ENCODE measurements at regions not wholly inside any gene's neighbourhood (a gene's known extent, or its start where the extent isn't known, plus 50 kb on each side); places are given as distances from the start of the nearest gene placed in this dataset.

- no peak for TF ChIP-seq CTCF (IDR thresholded peaks at IDR 0.05)
- no peak for DNase-seq
- H3K4me3 ChIP-seq, result no peak overlapping the region
- no peaks in the 10 kb centered on the region for H3K27me3 ChIP-seq
- H3K27ac ChIP-seq, result no peak overlapping the region
- H3K4me1 ChIP-seq, result peaks cover 0 to 14% (median 0%) of the 10 kb centered on the region in 4 donors
- no peaks in the 10 kb centered on the region for H3K9me3 ChIP-seq
- intact Hi-C loops (cut with DNase I; ENCODE audit: low total_unique reads), result no loop called here
- H3K36me3 ChIP-seq, result no peaks in the 10 kb centered on the region
Measured at GRCh38 chr9:87008667-87009066, 61.4 kb upstream of the GAS1 start.

GRCh38 chr9:87010626-87011025, 63.3 kb upstream of the GAS1 start:
- H3K27me3 ChIP-seq, result no peaks in the 10 kb centered on the region
- no peak for DNase-seq
- TF ChIP-seq CTCF (IDR thresholded peaks at IDR 0.05), result no peak

GRCh38 chr9:87011551-87011950, 64.2 kb upstream of the GAS1 start:
- no peak for TF ChIP-seq CTCF (IDR thresholded peaks at IDR 0.05)
- Histone ChIP-seq H3K36me3 (no peaks in the 10 kb centered on the region), H3K27me3 (no peaks in the 10 kb centered on the region), H3K4me1 (peaks cover 0 to 14% (median 0%) of the 10 kb centered on the region in 4 donors), H3K4me3 (no peak overlapping the region), H3K27ac (no peak overlapping the region), H3K9me3 (no peaks in the 10 kb centered on the region)
- DNase-seq, result no peak
- intact Hi-C loops (cut with DNase I; ENCODE audit: low total_unique reads), result no loop called here

More at GRCh38 chr9:87010626-87011025, 63.3 kb upstream of the GAS1 start:
- H3K36me3 ChIP-seq, result no peaks in the 10 kb centered on the region
- H3K4me3 ChIP-seq, result no peak overlapping the region
- intact Hi-C loops (cut with DNase I; ENCODE audit: low total_unique reads), result no loop called here
- no peaks in the 10 kb centered on the region for H3K9me3 ChIP-seq
- no peak overlapping the region for H3K27ac ChIP-seq
- peaks cover 0 to 14% (median 0%) of the 10 kb centered on the region in 4 donors for H3K4me1 ChIP-seq

- Histone ChIP-seq H3K27me3 (no peaks in the 10 kb centered on the region), H3K4me1 (peaks cover 0 to 3% (median 0%) of the 10 kb centered on the region in 4 donors), H3K4me3 (no peak overlapping the region), H3K9me3 (no peaks in the 10 kb centered on the region), H3K36me3 (no peaks in the 10 kb centered on the region), H3K27ac (no peak overlapping the region)
- TF ChIP-seq CTCF (IDR thresholded peaks at IDR 0.05), result no peak
- DNase-seq, result no peak
- intact Hi-C loops (cut with DNase I; ENCODE audit: low total_unique reads), result no loop called here
Measured at GRCh38 chr9:87013490-87013889, 66.2 kb upstream of the GAS1 start.

- H3K36me3 ChIP-seq, result no peaks in the 10 kb centered on the region
- no peak overlapping the region for H3K4me3 ChIP-seq
- no peaks in the 10 kb centered on the region for H3K4me1 ChIP-seq
- no peak overlapping the region for H3K27ac ChIP-seq
- no peaks in the 10 kb centered on the region for H3K27me3 ChIP-seq
- intact Hi-C loops (cut with DNase I; ENCODE audit: low total_unique reads), result no loop called here
- DNase-seq, result no peak
- no peak for TF ChIP-seq CTCF (IDR thresholded peaks at IDR 0.05)
- H3K9me3 ChIP-seq, result no peaks in the 10 kb centered on the region
Measured at GRCh38 chr9:87014436-87014835, 67.1 kb upstream of the GAS1 start.

GRCh38 chr9:87016681-87017080, 69.4 kb upstream of the GAS1 start:
- no peak for DNase-seq
- Histone ChIP-seq H3K27me3 (no peaks in the 10 kb centered on the region), H3K4me3 (no peak overlapping the region), H3K4me1 (no peaks in the 10 kb centered on the region), H3K9me3 (no peaks in the 10 kb centered on the region), H3K27ac (no peak overlapping the region), H3K36me3 (no peaks in the 10 kb centered on the region)
- TF ChIP-seq CTCF (IDR thresholded peaks at IDR 0.05), result no peak
- intact Hi-C loops (cut with DNase I; ENCODE audit: low total_unique reads), result no loop called here

All from tibial artery (tissue), 4 donors.